ENCODE measurements at regions not wholly inside any gene's neighbourhood (a gene's known extent, or its start where the extent isn't known, plus 50 kb on each side); places are given as distances from the start of the nearest gene placed in this dataset.

DNA sequence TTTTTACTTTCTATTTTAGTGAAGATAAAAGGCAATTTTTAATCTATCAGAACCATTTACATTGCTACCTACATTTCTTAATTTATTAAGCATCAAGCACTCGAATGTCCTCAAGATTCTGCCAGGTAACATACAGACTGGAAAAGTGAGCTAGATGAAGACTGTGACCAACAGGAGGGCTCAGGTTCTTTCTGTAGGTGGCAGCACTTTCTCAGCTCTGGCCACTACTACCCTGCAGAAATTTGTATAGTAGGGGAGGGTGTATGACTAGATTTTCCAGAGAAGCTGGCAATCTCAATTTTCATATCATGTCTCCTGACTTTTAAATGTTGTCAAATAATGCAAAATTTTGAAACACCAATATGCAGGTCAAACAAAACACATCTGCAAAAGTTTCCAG lies 165.0 kb upstream of the SUCLG2 start:
- Histone ChIP-seq H3K4me2 (ENCODE audit: insufficient read depth, low read length, poor library complexity, severe bottlenecking) (no peak overlapping the region), H3K9ac (ENCODE audit: low read depth, low read length, poor library complexity) (no peak overlapping the region), H2BK12ac (ENCODE audit: low read length) (no peak overlapping the region), H3K14ac (ENCODE audit: low read length) (no peak overlapping the region), H3K23ac (ENCODE audit: low read depth, low read length, poor library complexity) (no peak overlapping the region), H4K91ac (ENCODE audit: low read depth, low read length, poor library complexity) (no peak overlapping the region), H2AK5ac (ENCODE audit: low read depth, low read length) (no peak overlapping the region), H3K4ac (ENCODE audit: low read length) (no peak overlapping the region), H4K8ac (ENCODE audit: low read depth, low read length) (no peak overlapping the region), H2BK5ac (ENCODE audit: low read length) (no peak overlapping the region), H2AFZ (ENCODE audit: low read length) (no peak overlapping the region), H3K4me1 (ENCODE audit: control insufficient read depth in 2 of 2, insufficient read depth in 1 of 2, low read depth in 1 of 2, low read length in 2 of 2) (no peaks in the 10 kb centered on the region), H3K4me3 (ENCODE audit: low read length in 2 of 2) (no peak overlapping the region), H3K79me1 (ENCODE audit: low read depth, low read length) (no peaks in the 10 kb centered on the region), H3K27me3 (ENCODE audit: control insufficient read depth in 3 of 3, insufficient read depth in 3 of 3, low read depth in 1 of 3, low read length in 3 of 3) (no peaks in the 10 kb centered on the region), H2BK15ac (ENCODE audit: low read length) (no peak overlapping the region), H3K9me3 (replicated peaks in 1 of 2; ENCODE audit: control insufficient read depth in 2 of 2, insufficient read depth in 1 of 2, low read depth in 1 of 2, low read length in 2 of 2) (no peaks in the 10 kb centered on the region), H3K18ac (ENCODE audit: low read length) (no peak overlapping the region), H3K27ac (replicated peaks; ENCODE audit: low read length) (no peak overlapping the region), H2BK120ac (ENCODE audit: low read depth, low read length) (no peak overlapping the region), H3K36me3 (replicated peaks in 1 of 2; ENCODE audit: control insufficient read depth in 2 of 2, insufficient read depth in 2 of 2, low read length in 2 of 2) (no peaks in the 10 kb centered on the region)
- no CpG with 5 or more reads among the region's 1 CpG for WGBS, 2 donors (ENCODE audit: extremely low coverage in 2 of 2, insufficient read length in 2 of 2, insufficient replicate concordance in 1 of 2)
- peak; percentile 4 for DNase-seq (ENCODE audit: low spot score)

DNA sequence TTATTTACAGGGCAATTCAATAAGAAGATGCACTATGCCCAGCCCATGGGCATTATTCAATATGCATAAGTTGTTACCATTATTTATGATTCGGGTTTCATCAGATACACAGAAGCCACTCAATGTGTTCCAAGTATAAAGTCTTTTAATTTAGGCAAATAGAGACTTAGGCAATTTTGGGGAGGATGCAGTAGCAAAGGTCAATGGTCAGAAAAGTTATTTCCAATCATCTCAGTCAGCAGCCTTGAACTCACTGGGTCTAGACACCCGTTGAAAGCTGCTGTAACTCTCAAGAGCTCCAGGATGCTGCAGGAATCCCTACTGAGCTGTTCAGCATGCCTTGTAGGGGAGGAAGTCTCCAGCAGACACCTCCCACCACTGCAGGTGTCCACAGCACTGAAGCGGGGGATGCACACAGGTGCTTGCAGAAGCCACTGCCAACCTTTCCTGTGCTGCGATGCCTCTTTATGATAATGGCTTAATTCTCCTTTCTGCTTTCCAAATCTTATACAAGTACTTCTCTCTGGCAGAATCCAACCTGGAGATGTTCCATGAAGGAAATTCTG lies 155.0 kb upstream of the SUCLG2 start:
- Histone ChIP-seq H3K4me2 (ENCODE audit: insufficient read depth, low read length, poor library complexity, severe bottlenecking) (no peak overlapping the region), H3K14ac (ENCODE audit: low read length) (no peak overlapping the region)
- WGBS, 2 donors (ENCODE audit: extremely low coverage in 2 of 2, insufficient read length in 2 of 2, insufficient replicate concordance in 1 of 2) = no CpG with 5 or more reads among the region's 4 CpGs

DNA sequence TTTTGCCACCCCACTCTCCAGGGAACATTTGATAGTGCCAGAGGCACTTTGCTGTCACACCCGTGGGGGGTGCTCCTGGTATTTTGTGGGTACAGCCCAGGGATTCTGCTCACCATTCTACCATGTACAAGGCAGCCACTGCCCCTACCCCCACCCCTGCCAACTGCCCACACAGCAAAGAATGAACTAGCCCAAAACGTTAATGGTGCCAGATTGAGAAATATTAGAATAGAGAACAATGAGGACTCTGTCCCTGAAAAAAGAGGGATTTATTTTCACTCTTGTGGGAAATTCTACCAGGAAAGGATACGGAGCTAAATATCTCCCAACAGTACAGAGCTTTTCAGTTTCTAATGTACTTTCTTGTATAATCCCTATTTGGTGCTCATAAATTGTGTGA lies 154.5 kb upstream of the SUCLG2 start:
- no peak overlapping the region for H4K8ac ChIP-seq (ENCODE audit: low read depth, low read length)
- no peak overlapping the region for H3K14ac ChIP-seq (ENCODE audit: low read length)
- H3K4me2 ChIP-seq (ENCODE audit: insufficient read depth, low read length, poor library complexity, severe bottlenecking) = no peak overlapping the region
- no peaks in the 10 kb centered on the region for H3K36me3 ChIP-seq (replicated peaks in 1 of 2; ENCODE audit: control insufficient read depth in 2 of 2, insufficient read depth in 2 of 2, low read length in 2 of 2)
- no peak for DNase-seq (ENCODE audit: low spot score)
- no peak overlapping the region for H3K23ac ChIP-seq (ENCODE audit: low read depth, low read length, poor library complexity)
- H3K4ac ChIP-seq (ENCODE audit: low read length) = no peak overlapping the region
- no peak overlapping the region for H3K4me3 ChIP-seq (ENCODE audit: low read length in 2 of 2)
- no peak overlapping the region for H2BK5ac ChIP-seq (ENCODE audit: low read length)
- no peaks in the 10 kb centered on the region for H3K4me1 ChIP-seq (ENCODE audit: control insufficient read depth in 2 of 2, insufficient read depth in 1 of 2, low read depth in 1 of 2, low read length in 2 of 2)
- no peak overlapping the region for H4K91ac ChIP-seq (ENCODE audit: low read depth, low read length, poor library complexity)
- H3K9me3 ChIP-seq (replicated peaks in 1 of 2; ENCODE audit: control insufficient read depth in 2 of 2, insufficient read depth in 1 of 2, low read depth in 1 of 2, low read length in 2 of 2) = peaks cover 0 to 2% of the 10 kb centered on the region in 2 donors
- no peak overlapping the region for H2BK12ac ChIP-seq (ENCODE audit: low read length)
- H2AFZ ChIP-seq (ENCODE audit: low read length) = no peak overlapping the region
- no CpG with 5 or more reads among the region's 3 CpGs for WGBS, 2 donors (ENCODE audit: extremely low coverage in 2 of 2, insufficient read length in 2 of 2, insufficient replicate concordance in 1 of 2)
- H3K18ac ChIP-seq (ENCODE audit: low read length) = no peak overlapping the region
- no peaks in the 10 kb centered on the region for H3K79me1 ChIP-seq (ENCODE audit: low read depth, low read length)
- no peak overlapping the region for H2BK120ac ChIP-seq (ENCODE audit: low read depth, low read length)
- no peak overlapping the region for H3K27ac ChIP-seq (replicated peaks; ENCODE audit: low read length)
- H3K9ac ChIP-seq (ENCODE audit: low read depth, low read length, poor library complexity) = no peak overlapping the region
- no peak overlapping the region for H2BK15ac ChIP-seq (ENCODE audit: low read length)
- no peak overlapping the region for H2AK5ac ChIP-seq (ENCODE audit: low read depth, low read length)
- no peaks in the 10 kb centered on the region for H3K27me3 ChIP-seq (ENCODE audit: control insufficient read depth in 3 of 3, insufficient read depth in 3 of 3, low read depth in 1 of 3, low read length in 3 of 3)

More for the DNA sequence above, 155.0 kb upstream of the SUCLG2 start:
- Histone ChIP-seq H3K27ac (replicated peaks; ENCODE audit: low read length) (no peak overlapping the region), H3K18ac (ENCODE audit: low read length) (no peak overlapping the region), H3K4me3 (ENCODE audit: low read length in 2 of 2) (no peak overlapping the region), H3K27me3 (ENCODE audit: control insufficient read depth in 3 of 3, insufficient read depth in 3 of 3, low read depth in 1 of 3, low read length in 3 of 3) (no peaks in the 10 kb centered on the region), H4K91ac (ENCODE audit: low read depth, low read length, poor library complexity) (no peak overlapping the region), H2BK15ac (ENCODE audit: low read length) (no peak overlapping the region), H2BK120ac (ENCODE audit: low read depth, low read length) (no peak overlapping the region), H3K23ac (ENCODE audit: low read depth, low read length, poor library complexity) (no peak overlapping the region), H2BK5ac (ENCODE audit: low read length) (no peak overlapping the region), H2AK5ac (ENCODE audit: low read depth, low read length) (no peak overlapping the region), H3K36me3 (replicated peaks in 1 of 2; ENCODE audit: control insufficient read depth in 2 of 2, insufficient read depth in 2 of 2, low read length in 2 of 2) (no peaks in the 10 kb centered on the region), H2AFZ (ENCODE audit: low read length) (no peak overlapping the region), H3K9ac (ENCODE audit: low read depth, low read length, poor library complexity) (no peak overlapping the region), H3K79me1 (ENCODE audit: low read depth, low read length) (no peaks in the 10 kb centered on the region), H3K4me1 (ENCODE audit: control insufficient read depth in 2 of 2, insufficient read depth in 1 of 2, low read depth in 1 of 2, low read length in 2 of 2) (no peaks in the 10 kb centered on the region), H4K8ac (ENCODE audit: low read depth, low read length) (no peak overlapping the region), H3K4ac (ENCODE audit: low read length) (no peak overlapping the region), H2BK12ac (ENCODE audit: low read length) (no peak overlapping the region), H3K9me3 (replicated peaks in 1 of 2; ENCODE audit: control insufficient read depth in 2 of 2, insufficient read depth in 1 of 2, low read depth in 1 of 2, low read length in 2 of 2) (no peaks in the 10 kb centered on the region)
- DNase-seq (ENCODE audit: low spot score) = no peak

DNA sequence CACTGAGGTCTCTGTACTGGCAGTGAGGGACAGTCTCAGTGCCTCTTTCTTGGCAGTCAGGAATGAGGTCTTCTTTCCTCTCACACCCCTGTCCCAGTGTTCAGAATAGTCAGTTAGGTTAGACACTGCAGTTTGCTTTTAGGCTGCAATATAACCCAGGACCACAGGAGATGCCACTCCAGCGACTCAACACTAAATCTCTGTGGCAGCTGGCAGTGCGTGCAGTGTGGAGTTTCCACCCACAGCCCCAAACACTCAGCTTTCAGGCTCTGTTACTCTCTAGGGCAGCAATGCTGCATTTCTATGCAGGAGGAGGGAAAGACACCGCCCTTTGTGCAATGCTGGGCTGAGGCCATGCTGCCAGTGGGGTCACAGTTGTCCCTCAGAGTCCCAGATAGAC lies 150.2 kb upstream of the SUCLG2 start:
- no peak for DNase-seq (ENCODE audit: low spot score)
- Histone ChIP-seq H3K14ac (ENCODE audit: low read length) (no peak overlapping the region), H3K9me3 (replicated peaks in 1 of 2; ENCODE audit: control insufficient read depth in 2 of 2, insufficient read depth in 1 of 2, low read depth in 1 of 2, low read length in 2 of 2) (peaks cover 0 to 3% of the 10 kb centered on the region in 2 donors), H3K79me1 (ENCODE audit: low read depth, low read length) (no peaks in the 10 kb centered on the region), H3K36me3 (replicated peaks in 1 of 2; ENCODE audit: control insufficient read depth in 2 of 2, insufficient read depth in 2 of 2, low read length in 2 of 2) (no peaks in the 10 kb centered on the region), H3K4me2 (ENCODE audit: insufficient read depth, low read length, poor library complexity, severe bottlenecking) (no peak overlapping the region), H4K91ac (ENCODE audit: low read depth, low read length, poor library complexity) (no peak overlapping the region), H3K4me1 (ENCODE audit: control insufficient read depth in 2 of 2, insufficient read depth in 1 of 2, low read depth in 1 of 2, low read length in 2 of 2) (no peaks in the 10 kb centered on the region), H2BK12ac (ENCODE audit: low read length) (no peak overlapping the region), H3K4me3 (ENCODE audit: low read length in 2 of 2) (no peak overlapping the region), H3K23ac (ENCODE audit: low read depth, low read length, poor library complexity) (no peak overlapping the region), H2AK5ac (ENCODE audit: low read depth, low read length) (no peak overlapping the region), H3K4ac (ENCODE audit: low read length) (no peak overlapping the region), H2BK120ac (ENCODE audit: low read depth, low read length) (no peak overlapping the region), H4K8ac (ENCODE audit: low read depth, low read length) (no peak overlapping the region), H2AFZ (ENCODE audit: low read length) (no peak overlapping the region), H3K27ac (replicated peaks; ENCODE audit: low read length) (no peak overlapping the region), H2BK5ac (ENCODE audit: low read length) (no peak overlapping the region), H3K18ac (ENCODE audit: low read length) (no peak overlapping the region), H3K27me3 (ENCODE audit: control insufficient read depth in 3 of 3, insufficient read depth in 3 of 3, low read depth in 1 of 3, low read length in 3 of 3) (no peaks in the 10 kb centered on the region), H2BK15ac (ENCODE audit: low read length) (no peak overlapping the region), H3K9ac (ENCODE audit: low read depth, low read length, poor library complexity) (no peak overlapping the region)
- no CpG with 5 or more reads among the region's 3 CpGs for WGBS, 2 donors (ENCODE audit: extremely low coverage in 2 of 2, insufficient read length in 2 of 2, insufficient replicate concordance in 1 of 2)

Measured in neuronal stem cell (in vitro differentiated cells).